Astrocyte of the spinal cord (primary cell): ENCODE measurements at regions not wholly inside any gene's neighbourhood (a gene's known extent, or its start where the extent isn't known, plus 50 kb on each side); places are given as distances from the start of the nearest gene placed in this dataset.

Source experiments
- DNase-seq: peaks from one replicate; pipeline ENCODE4 v3.0.0; 2011; ENCODE audit warnings: low read depth, low spot score
- H3K4me3 ChIP-seq: 2 replicates; pipeline ENCODE4 v1.5.1; 2011; ENCODE audit warnings: low read depth, mild to moderate bottlenecking, low read length, moderate library complexity
- CTCF ChIP-seq: IDR thresholded peaks from 2 replicates; pipeline ENCODE4 v1.5.1; 2012; ENCODE audit warnings: low read depth, mild to moderate bottlenecking, low read length, inconsistent platforms
- in situ Hi-C: cut with HindIII; loops from 2 replicates; pipeline ENCODE4 v1.10.0; 2017; ENCODE audit warnings: low sequenced_read_pairs

DNA sequence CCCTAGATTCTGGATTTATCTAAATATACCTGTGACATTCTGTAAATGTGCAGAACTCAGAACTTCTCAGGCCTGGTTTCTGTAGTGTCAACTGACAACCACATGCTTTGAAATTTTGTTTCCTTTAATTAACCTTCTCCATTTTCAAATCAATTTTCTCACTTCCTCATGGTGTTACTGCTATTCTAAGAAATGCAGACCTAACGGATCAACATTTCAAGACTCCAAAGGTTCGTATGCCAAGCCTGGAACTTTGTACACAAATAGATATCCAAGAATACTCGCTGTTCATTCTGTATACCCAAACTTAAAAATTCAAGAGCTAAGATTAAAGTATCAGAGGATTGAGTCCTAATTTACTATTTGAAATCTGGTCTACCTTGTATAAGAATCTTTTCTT lies 88.1 kb downstream of the SLC24A2 start:
- no peak for TF ChIP-seq CTCF
- H3K4me3 ChIP-seq, result no peak overlapping the region
- in situ Hi-C loops, result no loop called here
- no peak for DNase-seq

DNA sequence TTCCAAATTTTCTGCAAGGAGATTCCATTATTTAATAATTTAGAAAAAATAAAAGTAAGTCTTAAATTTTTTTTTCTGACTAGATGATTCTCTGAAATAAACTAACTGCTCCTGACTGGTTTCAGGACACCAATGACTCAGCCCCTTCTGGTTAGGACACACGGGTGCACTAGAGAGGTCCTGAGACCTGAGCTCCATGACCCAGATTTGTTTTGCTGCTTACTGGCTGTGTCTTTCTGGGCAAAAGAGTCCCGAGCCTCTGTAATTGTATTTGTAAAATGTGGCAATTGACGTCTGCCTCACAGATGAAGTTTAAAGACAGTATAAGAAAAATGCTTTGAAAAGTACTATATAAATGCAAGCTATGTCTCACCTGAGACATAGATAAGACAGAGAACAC lies 89.1 kb downstream of the SLC24A2 start:
- TF ChIP-seq CTCF, result no peak
- in situ Hi-C loops, result no loop called here
- no peak for DNase-seq
- no peak overlapping the region for H3K4me3 ChIP-seq

- TF ChIP-seq CTCF, result no peak
- DNase-seq, result no peak
- in situ Hi-C loops, result no loop called here
- H3K4me3 ChIP-seq, result no peak overlapping the region
Measured at GRCh38 chr9:19698960-19699359, 89.9 kb downstream of the SLC24A2 start.

DNA sequence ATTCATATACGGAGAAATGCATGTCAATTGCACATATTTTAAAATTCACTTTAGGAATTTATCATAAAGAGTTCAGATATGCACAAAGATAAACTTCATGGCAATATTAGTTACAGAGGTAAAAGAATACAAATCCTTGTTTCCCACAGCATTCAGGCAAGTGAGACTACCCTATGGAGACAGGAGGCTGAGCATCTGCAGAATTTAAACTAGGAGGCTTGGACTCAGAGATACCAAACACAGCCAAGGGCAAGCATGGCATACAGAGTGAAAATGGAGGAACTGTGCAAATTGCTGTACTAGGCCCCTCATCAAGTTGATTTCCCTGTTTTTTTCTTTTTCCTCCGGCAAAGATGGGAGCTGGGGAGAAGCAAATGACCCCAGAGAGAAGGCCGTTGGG lies 94.2 kb downstream of the SLC24A2 start:
- H3K4me3 ChIP-seq, result no peak overlapping the region
- in situ Hi-C loops, result no loop called here
- TF ChIP-seq CTCF, result no peak
- no peak for DNase-seq

DNA sequence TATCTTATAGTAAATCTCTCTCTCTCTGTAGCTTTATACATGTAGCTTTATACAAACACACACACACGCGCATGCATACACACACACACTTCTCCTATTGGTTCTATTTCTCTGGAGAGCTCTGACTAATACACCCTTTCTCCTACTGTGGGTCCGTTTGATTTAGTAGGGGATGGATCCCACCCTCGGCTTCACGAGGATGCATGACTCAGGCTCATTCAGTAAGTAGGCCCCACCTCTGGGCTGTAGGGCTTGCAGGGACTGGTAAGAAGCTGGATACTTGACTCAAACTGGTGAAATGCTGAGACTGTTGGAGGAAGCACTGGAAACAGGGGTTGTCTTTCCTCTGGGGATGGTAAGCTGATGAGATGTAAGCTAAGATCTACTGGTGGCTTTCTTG lies 98.7 kb downstream of the SLC24A2 start:
- in situ Hi-C loops, result no loop called here
- no peak overlapping the region for H3K4me3 ChIP-seq
- no peak for TF ChIP-seq CTCF
- DNase-seq, result peak; percentile 2

GRCh38 chr9:19689328-19690101 lies 99.3 kb downstream of the SLC24A2 start:
- in situ Hi-C loops, result no loop called here
- TF ChIP-seq CTCF, result no peak
- no peak overlapping the region for H3K4me3 ChIP-seq
- no peak for DNase-seq

DNA sequence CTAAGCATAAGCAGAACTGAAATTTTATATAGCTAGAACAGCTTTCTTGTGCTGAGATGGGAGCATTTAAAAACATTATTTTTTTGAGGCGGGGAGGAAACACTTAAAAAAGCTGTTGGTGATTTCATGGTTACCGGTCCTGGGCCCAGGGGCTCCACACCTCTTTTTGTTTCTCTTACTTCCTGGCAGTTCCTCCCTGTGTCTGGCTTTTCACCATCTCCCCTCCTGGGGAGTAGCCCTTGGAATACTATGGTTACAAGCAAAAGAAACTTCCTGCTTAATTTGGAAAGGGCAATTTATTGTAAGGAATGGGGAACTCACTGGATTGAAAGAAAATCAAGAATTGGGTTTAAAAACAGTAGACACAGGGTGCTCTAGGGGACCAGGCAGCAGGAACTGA lies 105.1 kb downstream of the SLC24A2 start:
- no peak overlapping the region for H3K4me3 ChIP-seq
- TF ChIP-seq CTCF, result no peak
- no peak for DNase-seq
- in situ Hi-C loops, result no loop called here
